Stimulated activated CD8-positive, alpha-beta memory T cell treated with anti-CD3 and anti-CD28 coated beads, Interleukin-7, amount 100 ng/mL, for 4 hours (primary cell): ENCODE measurements at regions not wholly inside any gene's neighbourhood (a gene's known extent, or its start where the extent isn't known, plus 50 kb on each side); places are given as distances from the start of the nearest gene placed in this dataset.
"Not testable (repeated sequence)": the region's sequence is repeated elsewhere in the genome, so short reads cannot be mapped to it uniquely, and the experiment has no call there.

Experiments
- DNase-seq, 2 donors: peaks; one replicate each; pipeline ENCODE4 v3.0.0-alpha.2; 2020; ENCODE audit warnings: low read depth in 2 of 2

GRCh38 chr3:5476403-5476802 lies 288.9 kb downstream of the EDEM1 start:
- DNase-seq, result no peak

DNA sequence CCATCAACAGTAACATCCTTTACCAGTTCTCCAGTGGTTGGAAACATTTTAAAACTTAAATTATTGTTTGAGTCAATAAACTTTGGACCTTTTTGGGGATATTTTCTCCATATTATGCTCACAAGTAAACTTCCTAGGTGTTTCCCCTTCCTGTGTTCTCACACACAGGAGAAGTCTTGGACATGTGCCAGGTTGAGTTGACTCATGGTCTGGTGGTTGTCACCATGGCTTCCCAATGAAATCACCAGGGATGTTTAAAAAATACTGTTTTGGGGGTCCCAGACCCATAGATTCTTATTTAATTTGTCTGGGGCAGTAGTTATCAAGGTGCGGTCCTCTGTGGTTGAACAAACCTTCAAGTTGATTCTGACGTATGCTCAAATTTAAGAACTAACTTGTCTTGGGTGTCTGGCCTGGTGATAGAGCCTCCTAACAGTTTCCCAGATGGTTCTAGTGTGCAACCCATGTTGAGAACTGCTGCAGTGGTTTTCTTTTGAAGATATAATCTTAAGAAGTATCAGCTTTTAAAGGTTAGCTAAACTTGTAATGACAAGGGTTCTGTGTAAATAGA lies 291.8 kb downstream of the EDEM1 start:
- DNase-seq, result no peak

DNA sequence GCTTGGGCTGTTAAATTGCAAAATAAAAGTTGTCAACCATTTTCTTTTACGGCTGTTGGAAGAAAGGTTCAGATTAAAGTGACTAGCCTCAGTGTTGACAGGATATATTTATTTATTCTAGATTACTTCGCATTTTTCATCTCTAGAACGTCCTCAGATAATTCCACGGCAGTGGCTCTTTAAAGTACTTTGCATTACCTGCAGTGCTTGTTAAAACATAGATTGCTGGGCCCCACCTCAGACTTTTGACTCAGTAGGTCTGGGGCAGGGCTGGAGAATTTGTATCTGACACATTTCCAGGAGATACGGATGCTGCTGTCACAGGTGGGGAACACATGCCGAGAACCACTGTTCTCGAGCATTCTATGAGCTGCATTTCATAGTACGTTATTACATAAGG lies 292.7 kb downstream of the EDEM1 start:
- DNase-seq, result no peak

GRCh38 chr3:5485427-5485826 lies 297.9 kb downstream of the EDEM1 start:
- DNase-seq, result no peak

DNA sequence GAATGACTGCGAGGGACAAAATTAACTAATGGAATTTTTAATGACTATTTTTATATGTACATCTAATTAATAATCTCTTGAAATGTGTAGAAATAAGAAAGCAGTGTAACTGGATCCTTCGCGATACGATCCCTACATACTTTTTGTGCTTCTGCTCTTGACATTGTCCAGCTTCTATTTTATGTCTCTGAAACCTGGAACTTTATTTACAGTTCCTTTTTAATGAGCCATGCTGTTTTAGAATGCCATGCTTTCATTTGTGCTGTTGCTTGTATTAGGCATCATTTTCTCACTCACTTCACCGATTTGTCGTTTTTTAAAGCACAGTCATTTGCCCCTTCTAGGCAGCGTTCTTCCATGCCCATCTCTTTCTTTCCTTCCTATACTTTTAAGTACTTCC lies 301.3 kb downstream of the EDEM1 start:
- no peak for DNase-seq

DNA sequence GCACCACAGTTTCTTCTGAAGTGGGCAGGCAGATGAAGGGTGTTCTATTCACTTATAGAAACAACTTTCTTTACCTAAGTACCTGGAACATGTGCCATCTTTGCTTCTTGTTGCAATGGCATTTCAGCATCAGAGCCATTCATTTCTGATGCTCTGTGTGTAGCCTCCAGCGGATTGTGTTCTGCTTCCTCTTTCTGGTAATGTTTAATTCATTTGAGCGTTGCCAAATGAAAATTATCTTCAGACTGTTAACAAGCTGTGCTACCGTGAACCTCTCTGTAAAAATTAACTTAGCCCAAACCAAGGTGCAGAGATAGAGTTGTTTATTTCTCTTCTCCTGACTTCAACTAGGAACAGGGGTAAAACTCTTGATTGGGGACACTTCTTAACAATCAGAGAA lies 302.0 kb downstream of the EDEM1 start:
- no peak for DNase-seq

- no peak for DNase-seq
Observed at GRCh38 chr3:5494905-5495519, 307.5 kb downstream of the EDEM1 start.

GRCh38 chr3:5497497-5497896 lies 310.0 kb downstream of the EDEM1 start:
- DNase-seq, result no peak

DNA sequence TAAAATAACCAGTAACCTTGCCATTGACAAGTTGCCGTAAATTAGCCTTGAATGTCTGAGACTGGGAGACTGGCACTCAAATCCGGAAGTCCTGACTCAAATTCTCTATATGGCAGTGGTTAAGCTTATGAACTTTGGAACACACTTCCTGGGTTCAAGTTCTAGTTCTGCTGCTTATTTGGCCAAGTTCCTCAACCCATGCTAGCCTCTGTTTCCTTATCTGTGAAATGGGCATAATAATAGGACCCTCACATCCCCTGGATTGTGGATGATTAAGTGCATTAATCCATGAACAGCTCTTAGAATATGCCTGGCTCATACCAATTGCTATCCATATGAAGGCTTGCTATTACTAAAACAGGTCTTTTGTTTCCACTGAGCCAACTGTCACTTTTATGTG lies 311.5 kb downstream of the EDEM1 start:
- DNase-seq, result no peak

DNA sequence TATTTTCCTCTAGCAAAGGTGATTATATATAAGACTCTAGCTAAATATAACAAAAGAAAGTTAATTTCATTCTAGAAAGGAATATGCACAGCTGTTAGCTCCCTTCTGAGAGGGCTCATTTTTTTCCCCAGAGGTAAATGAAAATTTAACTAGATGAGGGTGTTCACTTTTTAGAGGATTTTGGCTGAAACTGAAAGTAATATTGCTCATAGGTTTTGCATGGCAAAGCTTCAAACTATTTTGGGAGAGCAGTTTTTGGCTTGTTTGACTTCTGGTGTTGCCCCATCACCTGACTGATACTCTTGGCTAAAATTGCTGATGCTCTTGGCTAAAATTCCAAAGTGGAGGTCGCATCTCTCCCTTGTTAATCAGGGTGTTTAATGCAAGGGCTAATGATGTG lies 311.9 kb downstream of the EDEM1 start:
- no peak for DNase-seq

- DNase-seq, result no peak
Observed at GRCh38 chr3:5503136-5503535, 315.6 kb downstream of the EDEM1 start.

GRCh38 chr3:5504135-5504534 lies 316.6 kb downstream of the EDEM1 start:
- DNase-seq, result no peak

GRCh38 chr3:5505163-5505562 lies 317.7 kb downstream of the EDEM1 start:
- no peak for DNase-seq

GRCh38 chr3:5505997-5506396 lies 318.5 kb downstream of the EDEM1 start:
- no peak for DNase-seq

DNA sequence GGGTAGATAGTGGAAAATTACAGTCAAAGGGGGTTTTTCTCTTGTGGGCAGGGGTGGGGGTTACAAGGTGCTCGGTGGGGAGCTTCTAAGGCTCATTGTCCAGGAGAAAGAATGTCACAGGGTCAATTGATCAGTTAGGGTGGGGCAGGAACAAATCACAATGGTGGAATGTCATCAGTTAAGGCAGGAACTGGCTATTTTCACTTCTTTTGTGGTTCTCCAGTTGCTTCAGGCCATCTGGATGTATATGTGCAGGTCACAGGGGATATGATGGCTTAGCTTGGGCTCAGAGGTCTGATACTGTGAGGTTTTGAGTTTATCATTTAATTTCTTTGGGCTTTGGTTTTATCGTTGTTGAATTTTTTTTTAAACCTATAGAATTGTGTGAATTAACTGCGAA lies 321.4 kb downstream of the EDEM1 start:
- DNase-seq, result not testable (repeated sequence)

DNA sequence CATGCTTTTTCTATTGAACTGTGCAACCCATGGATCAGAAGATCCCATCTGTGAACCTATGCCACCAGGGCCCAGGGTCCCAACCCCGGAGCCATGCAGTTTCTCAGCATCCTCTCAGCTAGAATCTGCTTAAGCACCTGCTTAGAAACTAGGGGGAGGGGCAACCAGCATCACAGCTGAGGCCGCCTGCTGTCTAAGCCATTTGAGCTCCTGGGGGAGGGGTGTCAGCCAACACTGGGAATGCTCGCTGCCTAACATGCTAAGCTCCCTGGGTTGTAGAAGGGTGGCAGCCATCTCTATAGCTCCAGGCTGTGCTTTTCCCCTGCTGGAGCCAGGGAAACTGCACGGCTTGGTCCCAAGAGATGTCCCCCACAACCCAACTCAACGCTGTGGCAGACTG lies 322.8 kb downstream of the EDEM1 start:
- no peak for DNase-seq

- DNase-seq, result no peak
Observed at GRCh38 chr3:5517921-5518320, 330.4 kb downstream of the EDEM1 start.

- DNase-seq, result no peak
Observed at GRCh38 chr3:5520237-5520636, 332.7 kb downstream of the EDEM1 start.

GRCh38 chr3:5523125-5523524 lies 335.6 kb downstream of the EDEM1 start:
- DNase-seq, result no peak

DNA sequence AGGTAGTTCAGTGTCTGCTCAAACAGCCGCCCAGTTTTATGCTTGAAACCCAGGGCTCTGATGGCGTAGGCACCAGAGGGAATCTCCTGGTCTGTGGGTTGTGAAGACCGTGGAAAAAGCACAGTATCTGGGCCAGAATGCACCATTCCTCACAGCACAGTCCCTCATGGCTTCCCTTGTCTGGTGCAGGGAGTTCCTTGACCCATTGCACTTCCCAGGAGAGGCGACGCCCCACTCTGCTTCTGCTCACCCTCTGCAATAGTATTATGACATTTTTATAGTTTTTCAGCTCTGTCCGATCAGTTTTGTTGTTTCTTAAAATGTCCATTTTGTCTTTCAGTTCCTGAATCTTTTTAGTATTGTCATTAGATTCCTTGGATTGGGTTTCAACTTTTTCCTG lies 343.5 kb downstream of the EDEM1 start:
- DNase-seq, result no peak

DNA sequence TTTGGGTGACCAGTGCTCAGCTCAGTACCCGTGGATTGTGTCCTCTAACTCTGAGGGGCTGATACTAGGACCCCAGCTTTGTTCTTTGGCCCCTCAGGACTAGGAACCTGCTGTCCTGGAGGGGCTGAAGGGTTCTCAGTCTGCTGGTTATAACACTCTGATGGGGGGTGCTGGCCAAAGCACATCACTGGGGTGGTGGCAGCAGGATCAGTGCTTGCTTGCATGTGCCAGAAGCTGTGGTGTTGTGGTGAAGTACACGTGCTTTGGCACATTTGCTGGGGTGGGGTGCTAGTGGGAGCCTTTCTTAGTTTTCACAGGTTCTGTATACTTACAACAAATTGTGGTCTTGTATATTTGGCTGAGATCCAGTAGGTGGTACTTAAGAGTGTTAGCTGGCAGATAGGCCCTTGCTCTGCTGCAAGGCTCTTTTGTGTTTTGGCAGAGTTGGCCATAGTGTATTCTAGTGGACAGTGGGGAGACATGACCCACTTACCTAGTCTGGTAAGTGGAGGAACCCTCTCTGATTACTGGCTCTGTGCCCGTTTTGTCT lies 344.3 kb downstream of the EDEM1 start:
- DNase-seq, result no peak

DNA sequence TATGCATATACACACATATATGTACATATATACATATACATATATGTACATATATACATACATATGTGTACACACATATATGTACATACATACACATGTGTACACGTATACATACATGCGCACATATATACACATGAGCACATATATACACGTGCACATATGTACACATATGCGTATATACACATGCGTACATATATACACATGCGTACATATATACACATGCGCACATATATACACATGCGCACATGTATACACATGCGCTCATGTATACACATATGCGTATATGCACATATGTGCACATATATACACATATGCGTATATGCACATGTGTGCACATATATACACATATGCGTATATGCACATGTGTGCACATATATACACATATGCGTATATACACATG lies 353.0 kb downstream of the EDEM1 start:
- DNase-seq, result no peak

GRCh38 chr3:5542472-5542871 lies 355.0 kb downstream of the EDEM1 start:
- DNase-seq, result no peak

GRCh38 chr3:5543047-5543446 lies 355.5 kb downstream of the EDEM1 start:
- no peak for DNase-seq
